ENCODE measurements at regions not wholly inside any gene's neighbourhood (a gene's known extent, or its start where the extent isn't known, plus 50 kb on each side); places are given as distances from the start of the nearest gene placed in this dataset.

DNA sequence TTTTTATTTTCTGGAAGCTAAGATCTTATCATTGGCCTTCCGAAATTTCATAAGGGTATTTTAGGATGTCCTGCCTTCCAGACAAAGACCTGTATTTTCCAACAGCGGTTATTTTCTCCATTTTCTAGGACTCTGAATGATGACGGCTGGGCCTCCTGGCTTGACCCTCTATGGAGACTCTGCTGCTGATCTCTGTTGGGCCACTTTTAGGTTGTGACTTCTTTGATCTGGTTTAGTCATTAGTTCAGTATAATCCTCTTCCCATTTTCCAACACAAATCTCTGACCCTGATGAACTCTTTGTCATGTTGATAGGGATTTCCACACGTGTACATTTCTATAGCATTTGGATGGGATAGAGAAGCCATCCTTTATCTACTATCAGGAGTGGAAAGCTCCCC, 93.7 kb downstream of the HS1BP3 start:
- peaks cover 14% of the 10 kb centered on the region for H3K4me1 ChIP-seq (ENCODE audit: insufficient read depth, insufficient read length)
- no peaks in the 10 kb centered on the region for H3K27me3 ChIP-seq (ENCODE audit: insufficient read depth, insufficient read length)
- no peak for DNase-seq (ENCODE audit: low read depth, low spot score)

DNA sequence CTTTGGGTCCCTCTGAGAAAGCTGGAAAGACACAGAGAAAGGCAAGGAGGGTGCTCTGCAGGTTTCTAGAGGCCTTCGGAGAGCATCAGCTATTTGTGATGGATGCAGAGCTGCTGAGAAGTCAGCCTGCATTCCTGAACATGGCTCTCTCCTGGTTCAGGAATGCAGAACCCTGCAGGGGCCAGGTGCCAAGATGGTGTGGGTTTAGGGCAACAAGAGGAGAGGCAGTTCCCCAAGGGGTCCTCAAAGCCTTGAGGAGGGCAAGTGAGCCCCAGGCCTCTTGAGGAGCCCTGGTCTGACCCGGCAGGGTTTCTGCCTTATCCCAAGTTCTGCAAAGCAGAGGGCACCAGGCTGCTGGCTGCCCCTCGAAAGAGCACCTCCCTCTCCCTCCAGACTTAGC, 93.3 kb downstream of the HS1BP3 start:
- H3K36me3 ChIP-seq (ENCODE audit: insufficient read depth, insufficient read length, low read length): no peaks in the 10 kb centered on the region
- no peak for TF ChIP-seq YY1 (IDR thresholded peaks at IDR 0.05; ENCODE audit: insufficient read depth, insufficient read length)

More for the DNA sequence above, 93.7 kb downstream of the HS1BP3 start:
- Histone ChIP-seq H3K36me3 (ENCODE audit: insufficient read depth, insufficient read length, low read length) (no peaks in the 10 kb centered on the region), H3K9me3 (ENCODE audit: insufficient read depth, low read length) (no peaks in the 10 kb centered on the region), H3K4me3 (ENCODE audit: insufficient read length, low read depth) (no peak overlapping the region), H3K9ac (ENCODE audit: insufficient read length, low read depth) (no peak overlapping the region)
- no peak for TF ChIP-seq SUZ12 (IDR thresholded peaks at IDR 0.05; ENCODE audit: extremely low read depth, insufficient read depth, insufficient read length)
- no peak for TF ChIP-seq YY1 (IDR thresholded peaks at IDR 0.05; ENCODE audit: insufficient read depth, insufficient read length)

DNA sequence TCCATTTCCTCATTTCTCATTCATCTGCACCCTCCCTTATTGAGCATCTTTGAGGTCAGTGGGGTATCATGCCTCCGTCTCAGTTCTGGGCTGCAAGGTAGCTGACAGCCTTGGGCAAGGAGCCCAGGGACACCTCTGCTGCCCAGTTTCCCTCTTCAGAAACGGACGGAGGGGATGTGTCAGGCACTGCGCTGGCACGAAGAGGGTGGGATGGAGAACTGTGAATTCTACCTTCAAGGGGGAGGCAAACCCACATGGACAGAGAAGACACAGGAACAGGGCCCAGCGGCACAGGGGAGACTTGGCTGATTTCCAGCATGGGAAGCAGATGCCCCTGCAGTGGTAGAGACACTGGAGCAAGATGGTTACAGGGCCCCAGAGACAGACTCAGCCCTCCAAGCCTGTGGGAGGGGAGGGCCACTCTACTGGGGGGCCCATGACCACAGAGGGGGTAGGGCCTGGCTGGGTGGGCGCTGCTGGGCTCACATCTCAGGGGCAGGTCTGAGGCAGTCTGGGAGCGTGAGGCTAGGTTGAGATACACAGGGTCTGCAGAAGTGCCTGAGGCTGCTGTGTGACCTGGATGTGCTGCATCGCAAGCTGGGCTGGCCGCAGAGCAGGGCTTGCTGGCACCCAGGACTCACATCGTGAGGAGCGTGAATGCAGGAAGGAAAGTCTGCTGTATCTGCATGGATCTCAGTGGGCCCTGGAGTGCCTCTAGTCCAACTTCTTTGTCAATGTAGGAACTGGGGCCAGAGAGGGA, 92.3 kb downstream of the HS1BP3 start:
- no peaks in the 10 kb centered on the region for H3K27me3 ChIP-seq (ENCODE audit: insufficient read depth, insufficient read length)
- H3K4me1 ChIP-seq (ENCODE audit: insufficient read depth, insufficient read length): peaks cover 14% of the 10 kb centered on the region
- TF ChIP-seq YY1 (IDR thresholded peaks at IDR 0.05; ENCODE audit: insufficient read depth, insufficient read length) (no peak), SUZ12 (IDR thresholded peaks at IDR 0.05; ENCODE audit: extremely low read depth, insufficient read depth, insufficient read length) (no peak), ZNF274 (IDR thresholded peaks at IDR 0.05; ENCODE audit: low read depth, low read length) (no peak)
- H3K4me3 ChIP-seq (ENCODE audit: insufficient read length, low read depth): no peak overlapping the region
- H3K9ac ChIP-seq (ENCODE audit: insufficient read length, low read depth): no peak overlapping the region
- H3K36me3 ChIP-seq (ENCODE audit: insufficient read depth, insufficient read length, low read length): no peaks in the 10 kb centered on the region
- no peak for DNase-seq (ENCODE audit: low read depth, low spot score)
- no peaks in the 10 kb centered on the region for H3K9me3 ChIP-seq (ENCODE audit: insufficient read depth, low read length)

More for the DNA sequence above, 93.3 kb downstream of the HS1BP3 start:
- H3K4me3 ChIP-seq (ENCODE audit: insufficient read length, low read depth): no peak overlapping the region
- DNase-seq (ENCODE audit: low read depth, low spot score): no peak
- H3K4me1 ChIP-seq (ENCODE audit: insufficient read depth, insufficient read length): peaks cover 14% of the 10 kb centered on the region
- no peak overlapping the region for H3K9ac ChIP-seq (ENCODE audit: insufficient read length, low read depth)
- H3K9me3 ChIP-seq (ENCODE audit: insufficient read depth, low read length): no peaks in the 10 kb centered on the region
- H3K27me3 ChIP-seq (ENCODE audit: insufficient read depth, insufficient read length): no peaks in the 10 kb centered on the region

DNA sequence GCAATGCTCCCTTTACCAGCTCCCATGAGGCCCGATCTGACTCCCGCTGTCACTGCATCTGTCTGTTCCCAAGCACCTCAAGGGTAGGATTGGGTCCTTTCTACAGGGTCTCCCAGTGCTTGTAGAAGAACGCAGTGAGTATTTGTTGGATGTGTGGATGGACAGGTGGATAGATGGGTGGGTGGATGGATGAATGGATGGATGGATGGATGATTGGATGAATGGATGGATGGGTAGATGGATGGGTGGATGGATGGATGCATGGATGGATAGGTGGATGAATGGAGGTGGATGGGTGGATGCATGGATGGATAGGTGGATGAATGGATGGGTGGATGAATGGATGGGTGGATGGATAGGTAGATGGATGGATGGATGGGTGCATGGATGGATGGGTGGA, 91.6 kb downstream of the HS1BP3 start:
- no peaks in the 10 kb centered on the region for H3K9me3 ChIP-seq (ENCODE audit: insufficient read depth, low read length)
- DNase-seq (ENCODE audit: low read depth, low spot score): no peak
- peaks cover 14% of the 10 kb centered on the region for H3K4me1 ChIP-seq (ENCODE audit: insufficient read depth, insufficient read length)
- H3K36me3 ChIP-seq (ENCODE audit: insufficient read depth, insufficient read length, low read length): no peaks in the 10 kb centered on the region
- no peak overlapping the region for H3K9ac ChIP-seq (ENCODE audit: insufficient read length, low read depth)
- H3K4me3 ChIP-seq (ENCODE audit: insufficient read length, low read depth): no peak overlapping the region
- TF ChIP-seq YY1 (IDR thresholded peaks at IDR 0.05; ENCODE audit: insufficient read depth, insufficient read length): no peak
- no peak for TF ChIP-seq SUZ12 (IDR thresholded peaks at IDR 0.05; ENCODE audit: extremely low read depth, insufficient read depth, insufficient read length)
- TF ChIP-seq ZNF274 (IDR thresholded peaks at IDR 0.05; ENCODE audit: low read depth, low read length): no peak
- no peaks in the 10 kb centered on the region for H3K27me3 ChIP-seq (ENCODE audit: insufficient read depth, insufficient read length)

DNA sequence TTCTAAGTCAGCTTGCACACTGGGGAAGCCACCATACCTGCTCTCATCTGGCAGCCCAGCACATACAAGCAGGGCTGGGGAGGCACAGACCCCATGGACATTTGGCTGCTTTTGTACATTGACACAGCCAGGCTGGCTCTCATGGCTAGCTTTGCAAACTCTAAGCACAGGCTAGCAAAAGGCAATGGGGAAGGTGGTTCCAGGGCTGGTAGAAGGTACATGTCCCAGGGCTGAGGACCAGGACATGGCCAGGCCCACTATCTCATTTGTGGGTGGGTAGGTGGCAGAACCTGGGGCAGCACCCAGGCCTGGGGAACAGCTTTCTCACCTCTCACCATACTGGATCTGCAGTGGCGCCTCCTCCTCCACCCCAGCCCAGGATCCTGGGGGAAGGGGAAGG, 90.9 kb downstream of the HS1BP3 start:
- Histone ChIP-seq H3K27me3 (ENCODE audit: insufficient read depth, insufficient read length) (no peaks in the 10 kb centered on the region), H3K9ac (ENCODE audit: insufficient read length, low read depth) (no peak overlapping the region), H3K9me3 (ENCODE audit: insufficient read depth, low read length) (no peaks in the 10 kb centered on the region), H3K4me1 (ENCODE audit: insufficient read depth, insufficient read length) (peaks cover 14% of the 10 kb centered on the region), H3K36me3 (ENCODE audit: insufficient read depth, insufficient read length, low read length) (no peaks in the 10 kb centered on the region), H3K4me3 (ENCODE audit: insufficient read length, low read depth) (no peak overlapping the region)
- DNase-seq (ENCODE audit: low read depth, low spot score): no peak
- TF ChIP-seq ZNF274 (IDR thresholded peaks at IDR 0.05; ENCODE audit: low read depth, low read length) (no peak), SUZ12 (IDR thresholded peaks at IDR 0.05; ENCODE audit: extremely low read depth, insufficient read depth, insufficient read length) (no peak), YY1 (IDR thresholded peaks at IDR 0.05; ENCODE audit: insufficient read depth, insufficient read length) (no peak)

DNA sequence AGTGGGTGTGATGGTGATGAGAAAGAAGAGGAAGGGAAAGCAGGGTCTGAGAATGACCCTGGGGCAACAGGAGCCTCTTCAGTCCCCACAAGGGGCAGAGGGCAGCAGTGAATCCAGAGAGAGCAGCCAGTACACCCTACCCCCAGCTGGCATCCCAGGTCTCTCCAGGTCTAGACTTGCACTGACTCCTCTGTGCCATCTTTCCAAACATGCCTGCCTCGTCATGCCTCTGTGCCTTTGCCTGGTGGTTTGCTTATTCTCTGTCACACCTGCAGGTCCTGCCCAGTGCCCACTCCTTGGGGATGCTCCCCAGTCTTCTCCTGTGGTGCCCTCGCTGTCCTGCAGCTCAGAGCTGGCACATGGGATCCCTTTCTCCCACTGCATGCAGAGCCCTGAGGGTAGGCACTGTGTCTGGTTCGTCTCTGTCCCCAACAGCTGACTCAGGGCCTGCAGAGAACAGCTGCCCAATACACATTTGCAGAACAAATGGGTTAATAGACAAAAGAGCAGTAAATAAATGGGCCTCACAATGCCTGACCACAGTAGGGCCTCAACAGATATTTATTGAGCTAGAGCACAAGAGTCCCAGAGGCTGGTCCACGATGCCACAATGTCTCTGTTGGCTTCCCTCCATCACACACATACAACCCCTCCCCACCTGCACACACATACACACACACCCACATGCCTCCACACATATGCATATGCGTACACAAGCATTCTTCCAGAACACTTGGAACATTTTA, 89.8 kb downstream of the HS1BP3 start:
- H3K4me3 ChIP-seq (ENCODE audit: insufficient read length, low read depth): no peak overlapping the region
- H3K36me3 ChIP-seq (ENCODE audit: insufficient read depth, insufficient read length, low read length): no peaks in the 10 kb centered on the region
- no peak for DNase-seq (ENCODE audit: low read depth, low spot score)
- H3K27me3 ChIP-seq (ENCODE audit: insufficient read depth, insufficient read length): no peaks in the 10 kb centered on the region
- H3K4me1 ChIP-seq (ENCODE audit: insufficient read depth, insufficient read length): peaks cover 14% of the 10 kb centered on the region
- H3K9ac ChIP-seq (ENCODE audit: insufficient read length, low read depth): no peak overlapping the region
- TF ChIP-seq ZNF274 (IDR thresholded peaks at IDR 0.05; ENCODE audit: low read depth, low read length) (no peak), YY1 (IDR thresholded peaks at IDR 0.05; ENCODE audit: insufficient read depth, insufficient read length) (no peak), SUZ12 (IDR thresholded peaks at IDR 0.05; ENCODE audit: extremely low read depth, insufficient read depth, insufficient read length) (no peak)
- no peaks in the 10 kb centered on the region for H3K9me3 ChIP-seq (ENCODE audit: insufficient read depth, low read length)

DNA sequence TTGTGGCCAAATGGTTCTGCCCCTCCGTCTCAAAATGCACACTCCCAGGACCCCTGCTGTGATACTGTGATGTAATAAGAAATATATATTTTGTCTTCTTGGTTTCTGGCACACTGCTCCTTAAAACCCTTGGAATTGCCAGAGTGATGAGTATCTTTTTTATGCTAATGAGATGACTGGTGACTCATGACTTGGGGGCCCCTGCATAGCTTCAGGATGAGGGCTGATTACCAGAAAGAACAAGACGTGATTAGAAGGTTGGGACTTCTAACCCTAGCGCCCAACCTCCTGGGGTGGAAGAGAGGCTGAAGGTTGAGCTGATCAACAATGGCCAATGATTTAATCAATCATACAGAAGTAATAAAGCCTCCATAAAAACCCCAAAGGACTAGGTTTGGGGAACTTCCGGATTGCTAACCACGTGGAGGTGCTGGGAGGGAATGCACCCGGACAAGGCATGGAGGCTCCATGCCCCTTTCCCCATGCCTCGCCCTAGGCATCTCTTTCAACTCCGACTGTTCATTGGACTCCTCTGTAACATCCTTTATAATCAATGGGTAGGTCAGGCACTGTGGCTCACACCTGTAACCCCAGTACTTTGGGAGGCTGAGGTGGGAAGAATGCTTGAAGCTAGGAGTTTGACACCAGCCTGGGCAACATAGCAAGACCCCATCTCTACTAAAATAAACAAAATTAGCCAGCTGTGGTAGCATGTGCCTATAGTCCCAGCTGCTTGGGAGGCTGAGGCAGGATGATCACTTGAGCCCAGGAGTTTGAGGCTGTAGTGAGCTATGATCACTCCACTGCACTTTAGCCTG, 89.1 kb downstream of the HS1BP3 start:
- Histone ChIP-seq H3K4me1 (ENCODE audit: insufficient read depth, insufficient read length) (peaks cover 14% of the 10 kb centered on the region), H3K36me3 (ENCODE audit: insufficient read depth, insufficient read length, low read length) (no peaks in the 10 kb centered on the region), H3K4me3 (ENCODE audit: insufficient read length, low read depth) (no peak overlapping the region), H3K27me3 (ENCODE audit: insufficient read depth, insufficient read length) (no peaks in the 10 kb centered on the region), H3K9me3 (ENCODE audit: insufficient read depth, low read length) (no peaks in the 10 kb centered on the region), H3K9ac (ENCODE audit: insufficient read length, low read depth) (no peak overlapping the region)
- DNase-seq (ENCODE audit: low read depth, low spot score): no peak
- TF ChIP-seq YY1 (IDR thresholded peaks at IDR 0.05; ENCODE audit: insufficient read depth, insufficient read length) (no peak), ZNF274 (IDR thresholded peaks at IDR 0.05; ENCODE audit: low read depth, low read length) (no peak)

Measured in NT2/D1 (cell line).